Effector memory CD8-positive, alpha-beta T cell (primary cell): ENCODE measurements at regions not wholly inside any gene's neighbourhood (a gene's known extent, or its start where the extent isn't known, plus 50 kb on each side); places are given as distances from the start of the nearest gene placed in this dataset.

Experiments used
- ATAC-seq: fragments of 150-1000 bp; cut with Tn5 transposase; replicated peaks from 2 replicates; pipeline ENCODE4 v1.10.0; 2021; ENCODE audit warnings: mild to moderate bottlenecking, moderate library complexity
- DNase-seq, 3 experiments: peaks; one replicate each; pipeline ENCODE4 v3.0.0; 2021
- H3K27ac Mint-ChIP-seq, 2 donors: one replicate each; pipeline ENCODE4 v1.8.0; 2022; ENCODE audit warnings: mild to moderate bottlenecking in 2 of 2, mixed read lengths in 2 of 2, moderate library complexity in 2 of 2
- H3K27me3 Mint-ChIP-seq, 2 donors: one replicate each; pipeline ENCODE4 v1.8.0; 2022; ENCODE audit warnings: mixed read lengths in 2 of 2
- H3K36me3 Mint-ChIP-seq: one replicate; pipeline ENCODE4 v1.8.0; 2022; ENCODE audit warnings: mild to moderate bottlenecking, moderate library complexity, mixed read lengths; ENCODE audit not compliant: insufficient read depth
- H3K4me1 Mint-ChIP-seq, 2 donors: one replicate each; pipeline ENCODE4 v1.8.0; 2022; ENCODE audit warnings: low read depth in 2 of 2, mixed read lengths in 2 of 2
- H3K4me3 Mint-ChIP-seq, 2 donors: one replicate each; pipeline ENCODE4 v1.8.0; 2022; ENCODE audit warnings: mild to moderate bottlenecking in 2 of 2, mixed read lengths in 2 of 2, moderate library complexity in 2 of 2
- H3K9me3 Mint-ChIP-seq, 2 donors: one replicate each; pipeline ENCODE4 v1.8.0; 2022; ENCODE audit warnings: mixed read lengths in 2 of 2

GRCh38 chr13:104779311-104779993 is 1713.2 kb upstream of the SLC10A2 start:
- no peak for ATAC-seq
- no peak for DNase-seq
- H3K9me3 Mint-ChIP-seq = peaks cover 6 to 7% of the 10 kb centered on the region in 2 donors
- no peak overlapping the region for H3K27ac Mint-ChIP-seq
- no peaks in the 10 kb centered on the region for H3K27me3 Mint-ChIP-seq
- H3K4me1 Mint-ChIP-seq = no peaks in the 10 kb centered on the region
- H3K4me3 Mint-ChIP-seq = no peak overlapping the region
- H3K36me3 Mint-ChIP-seq = no peaks in the 10 kb centered on the region

DNA sequence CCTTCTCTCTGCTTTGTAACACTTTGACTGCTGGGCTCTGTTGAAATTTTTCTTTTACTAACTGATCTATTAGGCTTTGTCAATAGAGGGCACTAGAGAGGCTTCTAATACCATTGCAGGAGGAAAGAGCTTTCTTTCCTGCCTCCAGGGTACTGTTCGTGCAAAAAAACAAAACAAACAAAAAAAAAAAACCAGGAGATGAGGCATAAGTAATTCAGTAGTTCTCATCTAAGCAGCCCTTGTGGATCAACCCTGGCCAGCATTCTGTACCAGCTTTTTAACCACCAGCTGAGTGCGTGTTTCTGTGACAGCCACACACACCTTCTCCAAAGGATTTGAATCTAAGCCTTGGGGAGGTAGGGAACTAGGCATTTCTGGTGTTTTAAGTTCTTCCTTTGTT is 1707.6 kb upstream of the SLC10A2 start:
- DNase-seq = no peak
- H3K36me3 Mint-ChIP-seq = no peaks in the 10 kb centered on the region
- H3K27me3 Mint-ChIP-seq = no peaks in the 10 kb centered on the region
- H3K4me3 Mint-ChIP-seq = no peak overlapping the region
- no peaks in the 10 kb centered on the region for H3K4me1 Mint-ChIP-seq
- no peak overlapping the region for H3K27ac Mint-ChIP-seq
- no peak for ATAC-seq
- peaks cover 0 to 3% of the 10 kb centered on the region in 2 donors for H3K9me3 Mint-ChIP-seq

DNA sequence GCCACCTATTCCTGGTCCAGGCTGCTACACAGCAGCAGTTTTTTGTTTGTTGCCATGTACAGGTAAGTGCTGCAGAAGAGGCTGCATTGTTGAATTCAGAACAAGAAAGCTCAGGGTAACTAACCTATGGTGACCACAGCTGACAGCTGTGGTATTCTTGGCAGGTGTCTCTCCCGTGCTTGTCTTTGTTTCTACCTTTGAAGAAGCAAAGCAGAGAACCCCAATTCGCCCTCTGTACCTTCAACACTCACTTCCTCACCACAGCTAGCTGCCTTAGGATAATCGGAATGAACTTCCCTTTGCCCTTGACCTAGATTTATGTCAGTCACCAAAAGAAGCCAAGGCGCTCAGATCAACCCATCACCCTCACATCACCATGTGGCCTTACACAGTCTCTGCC is 1703.3 kb upstream of the SLC10A2 start:
- Mint-ChIP-seq H3K27ac (no peak overlapping the region), H3K4me1 (no peaks in the 10 kb centered on the region), H3K4me3 (no peak overlapping the region), H3K9me3 (peaks cover 0 to 3% of the 10 kb centered on the region in 2 donors), H3K27me3 (no peaks in the 10 kb centered on the region), H3K36me3 (no peaks in the 10 kb centered on the region)
- DNase-seq (no peak), ATAC-seq (no peak)

- no peaks in the 10 kb centered on the region for H3K36me3 Mint-ChIP-seq
- DNase-seq = no peak
- no peak for ATAC-seq
- H3K4me3 Mint-ChIP-seq = no peak overlapping the region
- H3K9me3 Mint-ChIP-seq = peaks cover 0 to 7% of the 10 kb centered on the region in 2 donors
- H3K4me1 Mint-ChIP-seq = no peaks in the 10 kb centered on the region
- H3K27ac Mint-ChIP-seq = no peak overlapping the region
- no peaks in the 10 kb centered on the region for H3K27me3 Mint-ChIP-seq
Measured at GRCh38 chr13:104766319-104766718, 1700.1 kb upstream of the SLC10A2 start.

DNA sequence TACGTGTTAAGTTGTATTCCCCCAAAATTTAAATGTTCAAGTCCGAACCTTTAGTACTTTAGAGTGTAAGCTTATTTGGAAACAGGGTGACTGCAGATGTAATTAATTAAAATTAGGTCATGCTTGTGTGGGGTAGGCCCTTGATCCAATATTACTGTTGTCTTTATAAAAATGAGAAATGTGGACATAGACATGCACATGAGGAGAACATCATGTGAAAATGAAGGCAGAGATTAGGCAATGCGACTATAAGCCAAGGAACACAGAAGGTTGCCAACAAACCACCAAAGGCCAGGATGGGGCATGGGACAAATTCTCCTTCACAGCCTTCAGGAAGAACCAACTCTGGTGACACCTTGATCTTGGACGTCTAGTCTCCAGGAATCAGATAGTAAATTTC is 1698.4 kb upstream of the SLC10A2 start:
- peaks cover 0 to 8% of the 10 kb centered on the region in 2 donors for H3K9me3 Mint-ChIP-seq
- no peak for ATAC-seq

GRCh38 chr13:104759069-104759468 is 1692.9 kb upstream of the SLC10A2 start:
- ATAC-seq (no peak), DNase-seq (no peak)
- Mint-ChIP-seq H3K4me3 (no peak overlapping the region), H3K9me3 (peaks cover 0 to 7% of the 10 kb centered on the region in 2 donors), H3K27me3 (no peaks in the 10 kb centered on the region), H3K36me3 (no peaks in the 10 kb centered on the region), H3K27ac (no peak overlapping the region), H3K4me1 (no peaks in the 10 kb centered on the region)

More for the DNA sequence above, 1698.4 kb upstream of the SLC10A2 start:
- no peak for DNase-seq
- no peaks in the 10 kb centered on the region for H3K4me1 Mint-ChIP-seq
- H3K27me3 Mint-ChIP-seq = no peaks in the 10 kb centered on the region
- H3K27ac Mint-ChIP-seq = no peak overlapping the region
- no peak overlapping the region for H3K4me3 Mint-ChIP-seq
- H3K36me3 Mint-ChIP-seq = no peaks in the 10 kb centered on the region

- DNase-seq (no peak), ATAC-seq (no peak)
- Mint-ChIP-seq H3K27ac (no peak overlapping the region), H3K36me3 (no peaks in the 10 kb centered on the region), H3K9me3 (peaks cover under 1 to 5% of the 10 kb centered on the region in 2 donors), H3K4me1 (no peaks in the 10 kb centered on the region), H3K4me3 (no peak overlapping the region), H3K27me3 (no peaks in the 10 kb centered on the region)
Measured at GRCh38 chr13:104757712-104758111, 1691.5 kb upstream of the SLC10A2 start.

DNA sequence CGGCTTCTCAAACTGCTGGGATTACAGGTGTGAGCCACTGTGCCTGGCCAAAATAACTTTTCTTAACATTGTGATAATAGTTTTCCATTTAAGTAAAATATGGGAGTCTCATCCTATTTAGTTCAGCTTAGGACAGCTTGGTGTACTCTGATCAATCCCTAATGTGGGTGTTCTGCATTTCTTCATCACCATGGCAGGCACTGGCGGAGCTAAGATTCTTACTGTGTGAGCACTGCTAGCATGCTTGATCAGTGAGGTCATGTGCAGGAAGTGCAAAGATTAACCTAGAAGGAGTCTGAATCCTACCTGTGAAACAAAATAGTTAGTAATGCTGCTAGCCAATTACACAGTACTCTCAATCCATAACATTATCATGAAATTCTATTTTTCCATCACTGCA is 1684.2 kb upstream of the SLC10A2 start:
- Mint-ChIP-seq H3K27ac (no peak overlapping the region), H3K27me3 (no peaks in the 10 kb centered on the region), H3K4me3 (no peak overlapping the region), H3K9me3 (peaks cover 3 to 6% of the 10 kb centered on the region in 2 donors), H3K4me1 (no peaks in the 10 kb centered on the region), H3K36me3 (no peaks in the 10 kb centered on the region)
- DNase-seq (no peak), ATAC-seq (no peak)

DNA sequence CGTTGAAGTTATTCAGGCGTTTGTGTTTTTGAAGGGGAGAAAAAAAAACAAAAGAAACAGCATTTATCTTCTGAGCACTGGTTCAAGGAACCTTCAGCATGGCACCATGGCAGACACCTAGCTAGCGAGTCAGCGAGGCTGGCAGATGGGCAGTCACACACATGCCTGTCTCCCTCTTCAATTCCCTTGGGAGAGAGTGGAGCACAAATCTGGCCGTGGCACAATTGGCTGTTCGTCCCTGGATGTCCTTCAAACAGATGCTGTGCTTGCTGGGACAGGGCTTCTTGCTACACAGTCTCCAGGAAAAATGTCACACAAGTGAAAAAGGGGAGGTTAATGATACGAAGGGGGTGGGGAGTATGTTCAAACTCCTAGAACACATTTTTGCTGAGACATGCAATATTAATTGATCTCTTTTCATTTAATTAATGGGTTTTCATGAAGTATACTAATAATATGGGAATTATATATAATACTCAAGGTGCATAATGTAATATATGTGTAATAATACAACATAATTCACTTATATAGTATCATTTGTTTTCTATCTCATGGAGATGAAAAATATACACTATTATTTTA is 1674.5 kb upstream of the SLC10A2 start:
- H3K36me3 Mint-ChIP-seq = no peaks in the 10 kb centered on the region
- no peaks in the 10 kb centered on the region for H3K27me3 Mint-ChIP-seq
- ATAC-seq = no peak

DNA sequence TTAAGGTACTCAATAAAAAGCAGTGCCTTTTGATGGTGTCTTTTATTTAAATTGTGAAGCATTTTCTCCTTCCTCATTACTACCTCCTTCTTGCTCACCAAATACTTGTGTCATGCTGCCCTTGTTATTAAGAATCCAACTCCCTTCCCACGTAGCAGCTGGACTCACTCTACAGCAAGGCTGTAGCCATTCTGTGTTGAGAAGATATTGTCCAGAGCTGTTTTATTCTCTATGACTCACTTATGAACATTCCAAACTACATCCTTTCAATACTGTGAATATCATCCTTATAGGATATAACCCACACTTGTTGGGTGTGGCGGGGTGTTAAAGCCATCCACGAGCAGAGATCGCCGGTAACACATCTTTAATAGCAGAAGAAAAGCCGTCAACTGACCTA is 1671.5 kb upstream of the SLC10A2 start:
- peaks cover 1 to 10% of the 10 kb centered on the region in 2 donors for H3K9me3 Mint-ChIP-seq
- no peaks in the 10 kb centered on the region for H3K36me3 Mint-ChIP-seq
- no peak for DNase-seq
- no peak overlapping the region for H3K27ac Mint-ChIP-seq
- no peak for ATAC-seq
- no peaks in the 10 kb centered on the region for H3K4me1 Mint-ChIP-seq
- no peak overlapping the region for H3K4me3 Mint-ChIP-seq
- no peaks in the 10 kb centered on the region for H3K27me3 Mint-ChIP-seq

More for the DNA sequence above, 1674.5 kb upstream of the SLC10A2 start:
- Mint-ChIP-seq H3K27ac (no peak overlapping the region), H3K4me1 (no peaks in the 10 kb centered on the region), H3K4me3 (no peak overlapping the region), H3K9me3 (peaks cover 0 to 8% of the 10 kb centered on the region in 2 donors)
- DNase-seq = no peak

GRCh38 chr13:104733427-104733826 is 1667.2 kb upstream of the SLC10A2 start:
- Mint-ChIP-seq H3K36me3 (no peaks in the 10 kb centered on the region), H3K4me1 (no peaks in the 10 kb centered on the region), H3K9me3 (peaks cover 8 to 10% of the 10 kb centered on the region in 2 donors), H3K4me3 (no peak overlapping the region), H3K27ac (no peak overlapping the region), H3K27me3 (no peaks in the 10 kb centered on the region)
- no peak for ATAC-seq
- no peak for DNase-seq

DNA sequence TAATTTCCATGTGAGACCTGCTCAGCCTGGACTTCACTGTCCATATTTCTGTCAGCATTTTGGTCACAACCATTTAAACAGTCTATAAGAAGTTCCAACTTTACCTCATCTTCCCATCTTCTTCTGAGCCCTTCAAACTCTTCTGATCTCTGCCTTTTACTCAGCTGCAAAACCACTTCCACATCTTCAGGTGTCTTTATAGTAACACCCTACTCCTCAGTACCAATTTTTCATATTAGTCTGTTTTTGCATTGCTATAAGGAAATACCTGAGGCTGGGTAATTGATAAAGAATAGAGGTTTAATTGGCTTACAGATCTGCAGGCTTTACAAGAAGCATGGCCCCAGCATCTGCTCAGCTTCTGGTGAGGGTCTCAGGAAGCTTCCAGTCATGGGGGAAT is 1648.9 kb upstream of the SLC10A2 start:
- ATAC-seq = no peak
- Mint-ChIP-seq H3K27me3 (no peaks in the 10 kb centered on the region), H3K4me3 (no peak overlapping the region), H3K27ac (no peak overlapping the region), H3K36me3 (no peaks in the 10 kb centered on the region), H3K9me3 (peaks cover 5 to 12% of the 10 kb centered on the region in 2 donors), H3K4me1 (peaks cover 0 to 1% of the 10 kb centered on the region in 2 donors)
- no peak for DNase-seq

GRCh38 chr13:104705031-104705750 is 1639.0 kb upstream of the SLC10A2 start:
- no peak for DNase-seq
- Mint-ChIP-seq H3K9me3 (peaks cover 0 to 10% of the 10 kb centered on the region in 2 donors), H3K27me3 (no peaks in the 10 kb centered on the region)

GRCh38 chr13:104701591-104701990 is 1635.4 kb upstream of the SLC10A2 start:
- no peak for ATAC-seq
- no peak overlapping the region for H3K4me3 Mint-ChIP-seq
- no peak overlapping the region for H3K27ac Mint-ChIP-seq
- H3K4me1 Mint-ChIP-seq = no peaks in the 10 kb centered on the region
- H3K27me3 Mint-ChIP-seq = no peaks in the 10 kb centered on the region
- no peak for DNase-seq
- peaks cover 0 to 8% of the 10 kb centered on the region in 2 donors for H3K9me3 Mint-ChIP-seq
- H3K36me3 Mint-ChIP-seq = no peaks in the 10 kb centered on the region

More at GRCh38 chr13:104705031-104705750, 1639.0 kb upstream of the SLC10A2 start:
- Mint-ChIP-seq H3K4me1 (no peaks in the 10 kb centered on the region), H3K27ac (no peak overlapping the region), H3K36me3 (no peaks in the 10 kb centered on the region), H3K4me3 (no peak overlapping the region)
- no peak for ATAC-seq
